ENCODE measurements at regions not wholly inside any gene's neighbourhood (a gene's known extent, or its start where the extent isn't known, plus 50 kb on each side); places are given as distances from the start of the nearest gene placed in this dataset.

- Mint-ChIP-seq H3K27ac (no peak overlapping the region), H3K27me3 (ENCODE audit: insufficient read depth) (no peaks in the 10 kb centered on the region), H3K4me3 (no peak overlapping the region), H3K36me3 (ENCODE audit: low read depth) (peaks cover 11% of the 10 kb centered on the region), H3K9me3 (peaks cover 11% of the 10 kb centered on the region), H3K4me1 (ENCODE audit: low read depth) (peaks cover 62% of the 10 kb centered on the region)
- intact Hi-C loops (cut with micrococcal nuclease), result loop anchor here (5.0 kb wide), 2 partner anchors 54 to 86 kb away; partner anchors contain the start of gene RPL34
- no peak for DNase-seq (ENCODE audit: low spot score)
Observed at GRCh38 chr4:108536577-108536976, 83.8 kb upstream of the RPL34 start.

GRCh38 chr4:108535757-108536156 lies 84.6 kb upstream of the RPL34 start:
- peaks cover 68% of the 10 kb centered on the region for H3K4me1 Mint-ChIP-seq (ENCODE audit: low read depth)
- peaks cover 11% of the 10 kb centered on the region for H3K9me3 Mint-ChIP-seq
- DNase-seq (ENCODE audit: low spot score), result no peak
- H3K27me3 Mint-ChIP-seq (ENCODE audit: insufficient read depth), result no peaks in the 10 kb centered on the region
- no peak overlapping the region for H3K27ac Mint-ChIP-seq
- intact Hi-C loops (cut with micrococcal nuclease), result loop anchor here (5.0 kb wide), 2 partner anchors 53 to 87 kb away; partner anchors contain the start of gene RPL34
- peaks cover 11% of the 10 kb centered on the region for H3K36me3 Mint-ChIP-seq (ENCODE audit: low read depth)
- no peak overlapping the region for H3K4me3 Mint-ChIP-seq

GRCh38 chr4:108533876-108534275 lies 86.5 kb upstream of the RPL34 start:
- Mint-ChIP-seq H3K36me3 (ENCODE audit: low read depth) (peaks cover 10% of the 10 kb centered on the region), H3K27ac (no peak overlapping the region), H3K27me3 (ENCODE audit: insufficient read depth) (no peaks in the 10 kb centered on the region), H3K4me1 (ENCODE audit: low read depth) (peaks cover 79% of the 10 kb centered on the region), H3K9me3 (peaks cover 14% of the 10 kb centered on the region), H3K4me3 (no peak overlapping the region)
- no peak for DNase-seq (ENCODE audit: low spot score)
- intact Hi-C loops (cut with micrococcal nuclease), result loop anchor here (5.0 kb wide), 1 partner anchor 367 kb away; the partner anchor contains the start of gene LEF1

DNA sequence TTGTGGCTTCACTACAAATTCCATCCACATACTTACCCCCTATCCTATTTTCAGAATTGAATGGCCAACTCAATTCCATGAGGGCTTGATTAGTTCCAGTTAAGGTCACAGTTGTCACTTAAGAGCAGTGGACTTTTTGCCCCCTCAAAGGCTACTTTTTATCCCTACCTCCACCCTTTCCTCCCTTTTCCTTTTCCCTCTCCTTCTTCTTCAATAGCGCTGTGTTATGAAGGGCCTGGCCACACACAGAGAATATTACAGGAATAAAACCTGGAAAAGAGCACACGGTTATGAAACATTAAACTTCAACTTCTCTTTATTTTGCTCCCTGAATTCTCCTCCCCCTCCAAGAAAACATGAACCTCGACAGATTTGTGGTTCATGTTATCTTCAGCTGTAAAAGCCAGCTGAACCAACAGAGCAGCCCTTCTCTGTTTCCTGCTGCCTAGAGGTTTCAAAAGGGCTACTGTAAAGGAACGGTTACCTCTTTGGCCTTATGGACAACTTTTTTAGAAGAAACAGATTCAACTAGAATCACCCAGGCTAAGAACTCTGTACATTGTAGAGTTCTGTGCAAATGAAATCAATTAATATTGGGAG lies 87.0 kb upstream of the RPL34 start:
- peak overlapping the region; percentile 41 for H3K4me3 Mint-ChIP-seq
- H3K36me3 Mint-ChIP-seq (ENCODE audit: low read depth), result peaks cover 13% of the 10 kb centered on the region
- H3K27me3 Mint-ChIP-seq (ENCODE audit: insufficient read depth), result no peaks in the 10 kb centered on the region
- peaks cover 17% of the 10 kb centered on the region for H3K9me3 Mint-ChIP-seq
- peaks cover 84% of the 10 kb centered on the region for H3K4me1 Mint-ChIP-seq (ENCODE audit: low read depth)
- intact Hi-C loops (cut with micrococcal nuclease), result loop anchor here (5.0 kb wide), 1 partner anchor 366 kb away; the partner anchor contains the start of gene LEF1
- peak overlapping the region; percentile 40 for H3K27ac Mint-ChIP-seq
- no peak for DNase-seq (ENCODE audit: low spot score)

DNA sequence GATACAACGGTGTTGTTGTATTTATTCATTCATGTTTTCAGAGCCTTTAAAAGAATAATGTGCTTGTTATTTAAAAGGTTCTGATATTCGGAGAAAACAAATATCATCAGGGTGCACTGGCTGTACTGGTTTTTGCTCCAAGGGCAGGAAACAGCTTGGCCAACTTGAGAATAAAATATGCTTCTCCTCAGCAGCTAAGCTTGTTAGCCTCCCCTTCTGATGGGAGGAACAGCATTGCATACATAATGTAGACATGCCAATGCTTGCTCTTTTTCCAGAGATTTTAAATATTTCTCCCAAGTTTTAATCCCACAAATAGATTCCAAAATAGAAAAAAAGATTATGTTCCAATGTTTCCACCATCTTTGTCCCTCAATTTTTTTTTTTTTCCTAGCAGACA lies 87.6 kb upstream of the RPL34 start:
- peak overlapping the region; percentile 80 for H3K27ac Mint-ChIP-seq
- H3K4me3 Mint-ChIP-seq, result no peak overlapping the region
- H3K36me3 Mint-ChIP-seq (ENCODE audit: low read depth), result peaks cover 15% of the 10 kb centered on the region
- peaks cover 86% of the 10 kb centered on the region for H3K4me1 Mint-ChIP-seq (ENCODE audit: low read depth)
- intact Hi-C loops (cut with micrococcal nuclease), result loop anchor here (5.0 kb wide), 1 partner anchor 365 kb away; the partner anchor contains the start of gene LEF1
- peaks cover 16% of the 10 kb centered on the region for H3K9me3 Mint-ChIP-seq
- DNase-seq (ENCODE audit: low spot score), result no peak
- H3K27me3 Mint-ChIP-seq (ENCODE audit: insufficient read depth), result no peaks in the 10 kb centered on the region

- Mint-ChIP-seq H3K27ac (peak overlapping the region; percentile 80), H3K4me1 (ENCODE audit: low read depth) (peaks cover 86% of the 10 kb centered on the region), H3K36me3 (ENCODE audit: low read depth) (peaks cover 18% of the 10 kb centered on the region), H3K27me3 (ENCODE audit: insufficient read depth) (no peaks in the 10 kb centered on the region), H3K9me3 (peaks cover 15% of the 10 kb centered on the region), H3K4me3 (peak overlapping the region; percentile 51)
- no peak for DNase-seq (ENCODE audit: low spot score)
- intact Hi-C loops (cut with micrococcal nuclease), result loop anchor here (5.0 kb wide), 1 partner anchor 365 kb away; the partner anchor contains the start of gene LEF1
Observed at GRCh38 chr4:108532187-108532586, 88.2 kb upstream of the RPL34 start.

DNA sequence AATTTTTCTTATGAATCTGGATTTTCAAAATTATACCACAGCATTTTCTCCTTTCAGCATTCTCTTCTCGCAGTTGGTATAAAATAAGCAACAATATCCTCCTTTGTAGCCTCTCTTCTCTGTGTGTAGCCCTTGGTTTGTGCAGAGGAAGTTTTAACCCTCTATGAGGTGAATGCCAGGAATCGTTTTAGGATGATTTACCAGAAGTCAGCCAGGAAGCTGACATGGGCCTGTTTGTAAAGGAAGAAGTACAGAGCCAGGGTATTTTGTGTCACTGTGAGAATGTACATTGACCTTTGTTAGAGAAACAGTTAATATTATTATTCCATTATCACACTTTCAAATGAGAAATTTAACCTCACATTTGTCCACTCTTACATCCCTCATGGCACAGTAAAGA lies 88.9 kb upstream of the RPL34 start:
- Mint-ChIP-seq H3K36me3 (ENCODE audit: low read depth) (peaks cover 21% of the 10 kb centered on the region), H3K9me3 (peaks cover 17% of the 10 kb centered on the region), H3K27ac (peak overlapping the region; percentile 80), H3K27me3 (ENCODE audit: insufficient read depth) (no peaks in the 10 kb centered on the region), H3K4me3 (peak overlapping the region; percentile 38), H3K4me1 (ENCODE audit: low read depth) (peaks cover 86% of the 10 kb centered on the region)
- DNase-seq (ENCODE audit: low spot score), result no peak
- intact Hi-C loops (cut with micrococcal nuclease), result loop anchor here (5.0 kb wide), 1 partner anchor 364 kb away; the partner anchor contains the start of gene LEF1

DNA sequence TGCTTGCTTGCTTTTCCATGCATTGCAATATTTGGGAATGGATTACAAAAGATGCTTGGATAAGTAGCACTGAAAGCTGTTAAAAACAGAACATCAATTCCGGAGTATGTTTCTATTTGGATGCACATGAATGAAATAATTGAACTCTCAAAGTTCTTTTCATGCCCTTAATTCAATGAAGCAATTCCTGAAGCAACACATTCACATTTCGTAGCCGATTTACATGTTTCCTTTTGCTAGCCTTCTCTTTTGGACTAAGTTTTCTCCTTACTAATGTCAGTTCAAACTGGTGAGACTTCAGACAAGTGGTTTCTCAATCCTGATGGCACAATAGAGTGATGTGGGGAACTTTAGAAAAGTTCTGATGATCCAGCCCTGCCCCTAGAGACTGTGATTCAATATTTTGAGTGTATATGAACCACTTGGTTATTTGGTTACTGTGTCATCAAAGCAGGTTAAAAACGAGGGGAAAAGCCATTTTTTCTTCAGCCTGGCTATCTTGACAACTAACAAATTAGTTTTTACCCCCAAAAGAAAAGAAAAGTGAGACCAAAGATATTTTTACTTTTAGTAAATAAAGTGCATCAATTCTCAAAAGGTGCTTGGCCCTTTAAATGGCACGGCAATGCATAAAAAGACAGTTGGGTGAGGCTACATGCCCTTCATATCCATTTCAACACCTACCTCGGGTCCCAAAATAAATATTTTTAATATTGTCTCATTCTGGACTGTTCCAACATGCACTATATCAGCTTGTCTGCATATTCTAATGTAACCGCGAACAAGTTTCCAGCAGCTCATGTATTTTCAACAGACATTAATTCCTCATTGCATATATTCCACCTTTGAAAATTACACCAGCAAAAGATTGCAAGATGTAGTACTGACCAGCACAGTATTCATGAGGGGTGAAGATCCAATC lies 90.1 kb upstream of the RPL34 start:
- Mint-ChIP-seq H3K4me3 (no peak overlapping the region), H3K36me3 (ENCODE audit: low read depth) (peaks cover 23% of the 10 kb centered on the region), H3K9me3 (peaks cover 24% of the 10 kb centered on the region), H3K27ac (peak overlapping the region; percentile 49), H3K27me3 (ENCODE audit: insufficient read depth) (no peaks in the 10 kb centered on the region), H3K4me1 (ENCODE audit: low read depth) (peaks cover 86% of the 10 kb centered on the region)
- no peak for DNase-seq (ENCODE audit: low spot score)
- intact Hi-C loops (cut with micrococcal nuclease), result loop anchor here (5.0 kb wide), 1 partner anchor 363 kb away; the partner anchor contains the start of gene LEF1

- H3K36me3 Mint-ChIP-seq (ENCODE audit: low read depth), result peaks cover 29% of the 10 kb centered on the region
- intact Hi-C loops (cut with micrococcal nuclease), result no loop called here
- no peak for DNase-seq (ENCODE audit: low spot score)
- peaks cover 27% of the 10 kb centered on the region for H3K9me3 Mint-ChIP-seq
- no peak overlapping the region for H3K4me3 Mint-ChIP-seq
- H3K4me1 Mint-ChIP-seq (ENCODE audit: low read depth), result peaks cover 84% of the 10 kb centered on the region
- no peak overlapping the region for H3K27ac Mint-ChIP-seq
- H3K27me3 Mint-ChIP-seq (ENCODE audit: insufficient read depth), result no peaks in the 10 kb centered on the region
Observed at GRCh38 chr4:108529102-108529501, 91.3 kb upstream of the RPL34 start.

- Mint-ChIP-seq H3K27me3 (ENCODE audit: insufficient read depth) (no peaks in the 10 kb centered on the region), H3K9me3 (peaks cover 27% of the 10 kb centered on the region), H3K4me3 (peak overlapping the region; percentile 56), H3K4me1 (ENCODE audit: low read depth) (peaks cover 71% of the 10 kb centered on the region), H3K36me3 (ENCODE audit: low read depth) (peaks cover 26% of the 10 kb centered on the region), H3K27ac (peak overlapping the region; percentile 65)
- peak; percentile 39 for DNase-seq (ENCODE audit: low spot score)
- intact Hi-C loops (cut with micrococcal nuclease), result no loop called here
Observed at GRCh38 chr4:108527723-108528122, 92.7 kb upstream of the RPL34 start.

DNA sequence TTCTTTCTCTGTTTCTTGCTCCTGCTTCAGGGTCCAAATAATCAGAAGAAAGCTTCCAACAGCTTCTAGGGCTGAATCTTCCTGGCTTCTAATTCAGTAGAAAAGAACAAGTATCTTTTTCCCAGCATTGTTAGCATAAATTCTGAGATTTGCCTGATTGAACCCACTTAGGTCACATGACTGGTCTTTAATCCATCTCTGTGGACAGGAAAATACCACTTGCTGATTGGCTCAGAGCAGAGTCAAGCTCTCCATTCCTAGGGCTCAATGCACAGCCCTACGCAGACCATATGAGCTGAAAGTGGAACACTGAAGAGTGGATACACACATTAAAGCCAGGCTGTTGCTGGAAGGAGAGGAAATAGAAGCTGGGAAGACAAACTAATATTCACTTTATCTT lies 99.6 kb upstream of the RPL34 start:
- DNase-seq (ENCODE audit: low spot score), result no peak
- H3K4me3 Mint-ChIP-seq, result no peak overlapping the region
- peaks cover 10% of the 10 kb centered on the region for H3K36me3 Mint-ChIP-seq (ENCODE audit: low read depth)
- intact Hi-C loops (cut with micrococcal nuclease), result no loop called here
- peaks cover 5% of the 10 kb centered on the region for H3K9me3 Mint-ChIP-seq
- no peaks in the 10 kb centered on the region for H3K27me3 Mint-ChIP-seq (ENCODE audit: insufficient read depth)
- peaks cover 14% of the 10 kb centered on the region for H3K4me1 Mint-ChIP-seq (ENCODE audit: low read depth)
- no peak overlapping the region for H3K27ac Mint-ChIP-seq

- Mint-ChIP-seq H3K4me3 (no peak overlapping the region), H3K27ac (no peak overlapping the region), H3K9me3 (peaks cover 2% of the 10 kb centered on the region), H3K4me1 (ENCODE audit: low read depth) (peaks cover 11% of the 10 kb centered on the region), H3K36me3 (ENCODE audit: low read depth) (peaks cover 9% of the 10 kb centered on the region), H3K27me3 (ENCODE audit: insufficient read depth) (no peaks in the 10 kb centered on the region)
- intact Hi-C loops (cut with micrococcal nuclease), result no loop called here
- DNase-seq (ENCODE audit: low spot score), result no peak
Observed at GRCh38 chr4:108519911-108520601, 100.3 kb upstream of the RPL34 start.

Measured in activated T-helper 1 cell treated with anti-CD3 and anti-CD28 coated beads, Interleukin-12 subunit alpha, Interleukin-12 subunit beta, Interleukin-2, Interleukin-4 antibody, amounts not matched to agents 30 ng/mL and 10 ng/mL and 1 ng/mL, durations not matched to agents 14 hours and 24 hours and 36 hours (primary cell).